ENCODE measurements at regions not wholly inside any gene's neighbourhood (a gene's known extent, or its start where the extent isn't known, plus 50 kb on each side); places are given as distances from the start of the nearest gene placed in this dataset.

GRCh38 chr16:9232102-9232770 is 140.8 kb downstream of the HAPSTR1 start:
- 54% methylated on average over 5 of the region's 5 CpGs for WGBS (ENCODE audit: insufficient coverage)
- no peak for ATAC-seq
- H3K27ac Mint-ChIP-seq = no peak overlapping the region

GRCh38 chr16:9235867-9236266 is 144.4 kb downstream of the HAPSTR1 start:
- no peaks in the 10 kb centered on the region for H3K4me1 ChIP-seq (ENCODE audit: control insufficient read depth, insufficient read depth, low read length)

More at GRCh38 chr16:9232102-9232770, 140.8 kb downstream of the HAPSTR1 start:
- intact Hi-C loops (cut with micrococcal nuclease) = no loop called here
- TF ChIP-seq CTCF (IDR thresholded peaks at IDR 0.05) = no peak
- Mint-ChIP-seq H3K9me3 (no peaks in the 10 kb centered on the region), H3K27me3 (ENCODE audit: low read depth in 2 of 2) (peaks cover 7 to 12% of the 10 kb centered on the region in 2 donors), H3K36me3 (no peaks in the 10 kb centered on the region), H3K4me3 (no peak overlapping the region), H3K4me1 (no peaks in the 10 kb centered on the region)
- H3K27ac ChIP-seq (ENCODE audit: low read length) = no peak overlapping the region
- H3K4me3 ChIP-seq (ENCODE audit: low read length) = no peak overlapping the region
- no peak for DNase-seq
- H3K27me3 ChIP-seq (ENCODE audit: control insufficient read depth, insufficient read depth, low read length) = no peaks in the 10 kb centered on the region
- H3K4me1 ChIP-seq (ENCODE audit: control insufficient read depth, insufficient read depth, low read length) = no peaks in the 10 kb centered on the region
- no peaks in the 10 kb centered on the region for H3K36me3 ChIP-seq (ENCODE audit: control insufficient read depth, insufficient read depth, low read length)
- H3K9me3 ChIP-seq (ENCODE audit: control insufficient read depth, insufficient read depth, low read length) = no peaks in the 10 kb centered on the region

GRCh38 chr16:9236319-9236718 is 144.9 kb downstream of the HAPSTR1 start:
- H3K27me3 Mint-ChIP-seq (ENCODE audit: low read depth in 2 of 2) = peaks cover 7 to 11% of the 10 kb centered on the region in 2 donors
- 85% methylated on average over 5 of the region's 5 CpGs for WGBS (ENCODE audit: insufficient coverage)
- H3K27ac Mint-ChIP-seq = no peak overlapping the region
- H3K36me3 ChIP-seq (ENCODE audit: control insufficient read depth, insufficient read depth, low read length) = no peaks in the 10 kb centered on the region
- H3K4me1 Mint-ChIP-seq = no peaks in the 10 kb centered on the region
- H3K27me3 ChIP-seq (ENCODE audit: control insufficient read depth, insufficient read depth, low read length) = no peaks in the 10 kb centered on the region
- no peak for TF ChIP-seq CTCF (IDR thresholded peaks at IDR 0.05)
- H3K4me3 ChIP-seq (ENCODE audit: low read length) = no peak overlapping the region
- no peaks in the 10 kb centered on the region for H3K36me3 Mint-ChIP-seq
- no peaks in the 10 kb centered on the region for H3K4me1 ChIP-seq (ENCODE audit: control insufficient read depth, insufficient read depth, low read length)
- H3K9me3 Mint-ChIP-seq = peaks cover 2 to 3% of the 10 kb centered on the region in 2 donors
- H3K4me3 Mint-ChIP-seq = no peak overlapping the region
- H3K27ac ChIP-seq (ENCODE audit: low read length) = no peak overlapping the region
- no peaks in the 10 kb centered on the region for H3K9me3 ChIP-seq (ENCODE audit: control insufficient read depth, insufficient read depth, low read length)
- ATAC-seq (no peak), DNase-seq (no peak)
- intact Hi-C loops (cut with micrococcal nuclease) = no loop called here

More at GRCh38 chr16:9235867-9236266, 144.4 kb downstream of the HAPSTR1 start:
- TF ChIP-seq CTCF (IDR thresholded peaks at IDR 0.05) = no peak
- no peaks in the 10 kb centered on the region for H3K4me1 Mint-ChIP-seq
- peaks cover 7 to 10% of the 10 kb centered on the region in 2 donors for H3K27me3 Mint-ChIP-seq (ENCODE audit: low read depth in 2 of 2)
- Histone ChIP-seq H3K36me3 (ENCODE audit: control insufficient read depth, insufficient read depth, low read length) (no peaks in the 10 kb centered on the region), H3K4me3 (ENCODE audit: low read length) (no peak overlapping the region), H3K9me3 (ENCODE audit: control insufficient read depth, insufficient read depth, low read length) (no peaks in the 10 kb centered on the region), H3K27ac (ENCODE audit: low read length) (no peak overlapping the region), H3K27me3 (ENCODE audit: control insufficient read depth, insufficient read depth, low read length) (no peaks in the 10 kb centered on the region)
- no peak overlapping the region for H3K27ac Mint-ChIP-seq
- no peaks in the 10 kb centered on the region for H3K36me3 Mint-ChIP-seq
- ATAC-seq = no peak
- no peak for DNase-seq
- no peak overlapping the region for H3K4me3 Mint-ChIP-seq
- 31% methylated on average over 2 of the region's 2 CpGs for WGBS (ENCODE audit: insufficient coverage)
- intact Hi-C loops (cut with micrococcal nuclease) = no loop called here
- peaks cover 2 to 3% of the 10 kb centered on the region in 2 donors for H3K9me3 Mint-ChIP-seq

- H3K4me3 Mint-ChIP-seq = no peak overlapping the region
These were observed 146.9 kb downstream of the HAPSTR1 start for GRCh38 chr16:9238346-9238745.

More at GRCh38 chr16:9238346-9238745, 146.9 kb downstream of the HAPSTR1 start:
- ATAC-seq (no peak), DNase-seq (no peak)
- Mint-ChIP-seq H3K27me3 (ENCODE audit: low read depth in 2 of 2) (peaks cover 13 to 14% of the 10 kb centered on the region in 2 donors), H3K9me3 (peaks cover 2 to 3% of the 10 kb centered on the region in 2 donors), H3K4me1 (no peaks in the 10 kb centered on the region), H3K27ac (no peak overlapping the region), H3K36me3 (no peaks in the 10 kb centered on the region)
- 100% methylated on average over 1 of the region's 1 CpG for WGBS (ENCODE audit: insufficient coverage)
- no peaks in the 10 kb centered on the region for H3K27me3 ChIP-seq (ENCODE audit: control insufficient read depth, insufficient read depth, low read length)
- H3K9me3 ChIP-seq (ENCODE audit: control insufficient read depth, insufficient read depth, low read length) = no peaks in the 10 kb centered on the region
- intact Hi-C loops (cut with micrococcal nuclease) = no loop called here
- no peak overlapping the region for H3K27ac ChIP-seq (ENCODE audit: low read length)
- no peaks in the 10 kb centered on the region for H3K4me1 ChIP-seq (ENCODE audit: control insufficient read depth, insufficient read depth, low read length)
- no peak for TF ChIP-seq CTCF (IDR thresholded peaks at IDR 0.05)
- H3K4me3 ChIP-seq (ENCODE audit: low read length) = no peak overlapping the region
- H3K36me3 ChIP-seq (ENCODE audit: control insufficient read depth, insufficient read depth, low read length) = no peaks in the 10 kb centered on the region
